Spleen (tissue), 11 donors: ENCODE measurements at regions not wholly inside any gene's neighbourhood (a gene's known extent, or its start where the extent isn't known, plus 50 kb on each side); places are given as distances from the start of the nearest gene placed in this dataset.
"Not testable (repeated sequence)": the region's sequence is repeated elsewhere in the genome, so short reads cannot be mapped to it uniquely, and the experiment has no call there.

Experiments used
- DNase-seq: peaks from one replicate; pipeline ENCODE4 v3.0.0-alpha.2; 2020
- H3K27ac ChIP-seq, 8 donors: fragments of 200-600 bp; sonication (generic) in 7 of 8; 1 replicate in 4 of 8; 2 replicates in 4 of 8; pipeline versions ENCODE4 v1.5.0 to v1.8.0; 2016 to 2021; ENCODE audit warnings: inconsistent platforms in 4 of 8, mild to moderate bottlenecking in 4 of 8, moderate library complexity in 1 of 8
- H3K27me3 ChIP-seq, 7 donors: fragments of 200-600 bp; sonication (generic) in 6 of 7; replicated peaks in 1 of 7; 1 replicate in 4 of 7; 2 replicates in 3 of 7; pipeline versions ENCODE4 v1.5.0 to v1.8.0; 2016 to 2021; ENCODE audit warnings: inconsistent platforms in 3 of 7, mild to moderate bottlenecking in 1 of 7
- H3K36me3 ChIP-seq, 6 donors: fragments of 200-600 bp; sonication (generic) in 5 of 6; 1 replicate in 4 of 6; 2 replicates in 2 of 6; pipeline versions ENCODE4 v1.5.0 to v1.8.0; 2016 to 2021; ENCODE audit warnings: inconsistent platforms in 2 of 6
- H3K4me1 ChIP-seq, 6 donors: fragments of 200-600 bp; sonication (generic) in 5 of 6; 1 replicate in 3 of 6; 2 replicates in 3 of 6; pipeline versions ENCODE4 v1.5.0 to v1.8.0; 2016 to 2021; ENCODE audit warnings: inconsistent platforms in 3 of 6
- H3K4me3 ChIP-seq, 8 donors: fragments of 200-600 bp; sonication (generic) in 7 of 8; 1 replicate in 4 of 8; 2 replicates in 4 of 8; pipeline versions ENCODE4 v1.5.0 to v1.8.0; 2016 to 2021; ENCODE audit warnings: inconsistent platforms in 4 of 8, mild to moderate bottlenecking in 4 of 8, moderate library complexity in 2 of 8
- H3K9me3 ChIP-seq, 8 donors: fragments of 200-600 bp; sonication (generic) in 7 of 8; 1 replicate in 4 of 8; 2 replicates in 4 of 8; pipeline versions ENCODE4 v1.5.0 to v1.8.0; 2016 to 2021; ENCODE audit warnings: inconsistent platforms in 4 of 8
- POLR2A ChIP-seq, 3 donors: fragments of 450-650 bp; IDR thresholded peaks; one replicate each; pipeline ENCODE4 v1.5.1; 2017; ENCODE audit warnings: antibody characterized with exemption in 3 of 3, mild to moderate bottlenecking in 1 of 3
- POLR2AphosphoS5 ChIP-seq, 3 donors: sonication (generic); formaldehyde crosslinking; IDR thresholded peaks; one replicate each; pipeline ENCODE4 v1.5.1; 2017; ENCODE audit warnings: antibody characterized with exemption in 3 of 3
- WGBS, 5 donors: extraction: QIAGEN DNeasy Blood & Tissue Kit in 3 of 5; methylation state at CpG; one replicate each; pipeline versions ENCODE4 v1.1.5 to v1.1.7; 2013 to 2018; 5-methylcytosine and 5-hydroxymethylcytosine counted together
- intact Hi-C: fragments of 100-400 bp; cut with DNase I; formaldehyde crosslinking; loops from one replicate; pipeline ENCODE4 v1.15.0; 2023; ENCODE audit warnings: low total_unique reads
- TF ChIP-seq, protein P1 (sequence below), 11 experiments: fragments of 200-600 bp in 7 of 11; fragments of 450-650 bp in 4 of 11; sonication (generic) in 4 of 11; IDR thresholded peaks in 8 of 11; conservative IDR thresholded peaks in 3 of 11; 1 replicate in 7 of 11; 2 replicates in 4 of 11; pipeline versions ENCODE4 v1.4.0 to v1.8.0; 2016 to 2021; ENCODE audit warnings: antibody characterized with exemption in 11 of 11, inconsistent platforms in 4 of 11, mild to moderate bottlenecking in 1 of 11
- donor health status: healthy with polysubstance abuse.
- donor health status: DM: no; HTN: no; CAD: no; lungs with moderate emphysema.
- donor health status: DM: no; HTN: no; CAD: no.
- donor health status: Bipolar disorder and iron deficiency.
- donor health status: healthy.
- donor health status: DM: no; HTN: no; CAD: no.
- donor health status: DM: yes; HTN: yes; CAD: no.

DNA sequence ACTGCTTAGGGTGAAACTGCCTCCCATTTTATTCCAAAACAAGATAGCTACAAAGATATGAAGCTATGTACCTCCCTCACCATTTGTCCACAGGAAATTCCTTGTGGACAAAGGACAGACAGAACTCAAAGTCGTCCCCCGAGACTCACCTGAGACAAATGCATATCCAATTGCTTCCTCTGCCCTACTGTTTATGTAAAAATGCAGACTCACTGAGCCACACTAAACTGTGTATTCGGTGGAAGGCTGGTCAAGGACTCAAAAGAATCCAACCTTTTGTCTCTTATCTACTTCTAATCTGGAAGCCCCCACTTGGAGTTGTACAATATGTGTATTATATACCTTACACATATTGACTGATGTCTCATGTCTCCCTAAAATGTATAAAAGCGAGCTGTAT is 288.0 kb upstream of the ERCC4 start:
- WGBS, 5 donors = 40 to 59% (median 56%) methylated on average over 4 of the region's 4 CpGs
- TF ChIP-seq POLR2A (IDR thresholded peaks at IDR 0.05) (no peak), POLR2AphosphoS5 (IDR thresholded peaks at IDR 0.05) (no peak)
- TF ChIP-seq, protein P1, sequence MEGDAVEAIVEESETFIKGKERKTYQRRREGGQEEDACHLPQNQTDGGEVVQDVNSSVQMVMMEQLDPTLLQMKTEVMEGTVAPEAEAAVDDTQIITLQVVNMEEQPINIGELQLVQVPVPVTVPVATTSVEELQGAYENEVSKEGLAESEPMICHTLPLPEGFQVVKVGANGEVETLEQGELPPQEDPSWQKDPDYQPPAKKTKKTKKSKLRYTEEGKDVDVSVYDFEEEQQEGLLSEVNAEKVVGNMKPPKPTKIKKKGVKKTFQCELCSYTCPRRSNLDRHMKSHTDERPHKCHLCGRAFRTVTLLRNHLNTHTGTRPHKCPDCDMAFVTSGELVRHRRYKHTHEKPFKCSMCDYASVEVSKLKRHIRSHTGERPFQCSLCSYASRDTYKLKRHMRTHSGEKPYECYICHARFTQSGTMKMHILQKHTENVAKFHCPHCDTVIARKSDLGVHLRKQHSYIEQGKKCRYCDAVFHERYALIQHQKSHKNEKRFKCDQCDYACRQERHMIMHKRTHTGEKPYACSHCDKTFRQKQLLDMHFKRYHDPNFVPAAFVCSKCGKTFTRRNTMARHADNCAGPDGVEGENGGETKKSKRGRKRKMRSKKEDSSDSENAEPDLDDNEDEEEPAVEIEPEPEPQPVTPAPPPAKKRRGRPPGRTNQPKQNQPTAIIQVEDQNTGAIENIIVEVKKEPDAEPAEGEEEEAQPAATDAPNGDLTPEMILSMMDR (IDR thresholded peaks at IDR 0.05 in 8 of 11, conservative IDR thresholded peaks at IDR 0.05 in 3 of 11) = no peak
- Histone ChIP-seq H3K9me3 (peaks cover 0 to 4% (median 0%) of the 10 kb centered on the region in 8 donors), H3K27me3 (no peaks in the 10 kb centered on the region), H3K4me1 (no peaks in the 10 kb centered on the region), H3K36me3 (no peaks in the 10 kb centered on the region), H3K4me3 (no peak overlapping the region), H3K27ac (no peak overlapping the region)
- no peak for DNase-seq
- intact Hi-C loops = no loop called here

DNA sequence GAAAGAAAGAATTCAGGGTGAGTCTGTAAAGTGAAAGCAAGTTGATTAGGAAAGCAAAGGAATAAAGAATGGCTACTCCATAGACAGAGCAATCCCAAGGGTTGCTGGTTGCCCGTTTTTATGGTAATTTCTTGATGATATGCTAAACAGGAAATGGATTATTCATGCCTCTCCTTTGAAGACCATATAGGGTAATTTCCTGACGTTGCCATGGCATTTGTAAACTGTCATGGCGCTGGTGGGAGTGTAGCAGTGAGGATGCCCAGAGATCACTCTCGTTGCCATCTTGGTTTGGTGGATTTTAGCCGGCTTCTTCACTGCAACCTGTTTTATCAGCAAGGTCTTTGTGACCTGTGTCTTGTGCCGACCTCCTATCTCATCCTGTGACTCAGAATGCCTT is 287.4 kb upstream of the ERCC4 start:
- DNase-seq, H3K36me3 ChIP-seq, intact Hi-C loops, H3K27me3 ChIP-seq, H3K4me1 ChIP-seq, H3K9me3 ChIP-seq, H3K27ac ChIP-seq, H3K4me3 ChIP-seq: not testable (repeated sequence)
- WGBS, 5 donors = 69 to 80% (median 76%) methylated on average over 6 of the region's 6 CpGs

DNA sequence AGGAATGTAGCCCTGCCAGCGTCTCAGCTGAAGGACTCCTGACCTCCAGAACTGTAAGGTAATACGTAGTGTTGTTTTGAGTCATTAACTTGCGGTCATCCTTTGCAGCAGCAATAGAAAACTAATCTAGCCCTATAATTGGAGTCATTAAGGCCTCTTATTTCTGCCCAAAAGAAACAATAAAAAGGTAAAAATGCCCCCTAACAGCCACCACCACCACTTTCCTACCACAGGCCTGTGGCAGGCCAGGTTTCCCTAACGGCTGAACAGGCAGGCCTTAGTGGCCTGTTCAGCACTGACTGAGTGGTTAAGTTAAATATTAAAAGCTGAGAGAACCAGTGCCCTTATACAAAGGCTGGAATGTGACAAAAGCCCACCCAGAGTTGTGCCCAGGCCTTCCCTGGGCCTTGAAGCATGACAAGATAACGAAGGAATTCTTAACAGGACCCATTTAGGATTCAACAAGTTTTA is 286.5 kb upstream of the ERCC4 start:
- Histone ChIP-seq H3K9me3 (peaks cover 0 to 4% (median 0%) of the 10 kb centered on the region in 8 donors), H3K27me3 (no peaks in the 10 kb centered on the region), H3K27ac (no peak overlapping the region), H3K4me1 (no peaks in the 10 kb centered on the region), H3K36me3 (no peaks in the 10 kb centered on the region), H3K4me3 (no peak overlapping the region)
- intact Hi-C loops = no loop called here
- TF ChIP-seq, protein P1 (IDR thresholded peaks at IDR 0.05 in 8 of 11, conservative IDR thresholded peaks at IDR 0.05 in 3 of 11) = no peak
- no peak for TF ChIP-seq POLR2A (IDR thresholded peaks at IDR 0.05)
- no peak for DNase-seq
- WGBS, 5 donors = 63 to 76% (median 73%) methylated on average over 5 of the region's 5 CpGs

DNA sequence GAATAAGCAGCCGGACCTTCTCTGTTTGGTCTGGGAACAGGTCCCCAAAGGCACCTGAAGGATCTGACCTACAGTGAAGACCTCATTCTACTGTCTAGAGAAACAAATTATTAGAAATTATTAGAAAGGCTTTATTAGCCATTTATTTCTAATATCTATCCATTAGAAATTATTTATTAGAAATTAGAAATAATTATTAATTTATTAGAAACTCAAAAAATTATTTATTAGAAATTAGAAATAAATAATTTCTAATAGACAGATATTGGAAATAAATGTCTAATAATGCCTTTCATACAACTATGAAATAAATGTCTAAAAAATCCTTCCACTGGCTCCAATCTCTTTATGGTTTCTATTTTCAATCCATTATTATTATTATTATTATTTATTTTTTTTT is 285.7 kb upstream of the ERCC4 start:
- 75 to 97% (median 90%) methylated on average over 1 of the region's 1 CpG for WGBS, 5 donors
- intact Hi-C loops = no loop called here
- H3K4me3 ChIP-seq = no peak overlapping the region

More for the DNA sequence above, 285.7 kb upstream of the ERCC4 start:
- peaks cover 0 to 4% (median 0%) of the 10 kb centered on the region in 8 donors for H3K9me3 ChIP-seq
- DNase-seq = no peak
- H3K4me1 ChIP-seq = no peaks in the 10 kb centered on the region
- TF ChIP-seq POLR2A (IDR thresholded peaks at IDR 0.05) (no peak), POLR2AphosphoS5 (IDR thresholded peaks at IDR 0.05) (no peak)
- TF ChIP-seq, protein P1 (IDR thresholded peaks at IDR 0.05 in 8 of 11, conservative IDR thresholded peaks at IDR 0.05 in 3 of 11) = no peak
- no peaks in the 10 kb centered on the region for H3K36me3 ChIP-seq
- no peaks in the 10 kb centered on the region for H3K27me3 ChIP-seq
- H3K27ac ChIP-seq = no peak overlapping the region
